ENCODE measurements at regions not wholly inside any gene's neighbourhood (a gene's known extent, or its start where the extent isn't known, plus 50 kb on each side); places are given as distances from the start of the nearest gene placed in this dataset.

GRCh38 chr5:117100176-117100575 lies 525.6 kb upstream of the SEMA6A start:
- H3K4me3 ChIP-seq (ENCODE audit: low read depth, low read length), result no peak overlapping the region
- in situ Hi-C loops (cut with HindIII; ENCODE audit: low sequenced_read_pairs), result no loop called here

GRCh38 chr5:117098094-117098493 lies 523.5 kb upstream of the SEMA6A start:
- in situ Hi-C loops (cut with HindIII; ENCODE audit: low sequenced_read_pairs), result no loop called here
- TF ChIP-seq CTCF (IDR thresholded peaks at IDR 0.05; ENCODE audit: low read depth, low read length, missing control alignments), result no peak
- DNase-seq (ENCODE audit: low read depth), result no peak
- H3K4me3 ChIP-seq (ENCODE audit: low read depth, low read length), result no peak overlapping the region

More at GRCh38 chr5:117100176-117100575, 525.6 kb upstream of the SEMA6A start:
- no peak for DNase-seq (ENCODE audit: low read depth)
- no peak for TF ChIP-seq CTCF (IDR thresholded peaks at IDR 0.05; ENCODE audit: low read depth, low read length, missing control alignments)

- no peak for TF ChIP-seq CTCF (IDR thresholded peaks at IDR 0.05; ENCODE audit: low read depth, low read length, missing control alignments)
- no peak for DNase-seq (ENCODE audit: low read depth)
- in situ Hi-C loops (cut with HindIII; ENCODE audit: low sequenced_read_pairs), result no loop called here
These were observed 521.0 kb upstream of the SEMA6A start for GRCh38 chr5:117095346-117096332.

GRCh38 chr5:117094114-117094815 lies 519.6 kb upstream of the SEMA6A start:
- in situ Hi-C loops (cut with HindIII; ENCODE audit: low sequenced_read_pairs), result no loop called here
- no peak for TF ChIP-seq CTCF (IDR thresholded peaks at IDR 0.05; ENCODE audit: low read depth, low read length, missing control alignments)
- no peak for DNase-seq (ENCODE audit: low read depth)
- no peak overlapping the region for H3K4me3 ChIP-seq (ENCODE audit: low read depth, low read length)

More at GRCh38 chr5:117095346-117096332, 521.0 kb upstream of the SEMA6A start:
- H3K4me3 ChIP-seq (ENCODE audit: low read depth, low read length), result no peak overlapping the region

GRCh38 chr5:117093653-117094052 lies 519.0 kb upstream of the SEMA6A start:
- H3K4me3 ChIP-seq (ENCODE audit: low read depth, low read length), result no peak overlapping the region
- DNase-seq (ENCODE audit: low read depth), result no peak
- in situ Hi-C loops (cut with HindIII; ENCODE audit: low sequenced_read_pairs), result no loop called here
- TF ChIP-seq CTCF (IDR thresholded peaks at IDR 0.05; ENCODE audit: low read depth, low read length, missing control alignments), result no peak

GRCh38 chr5:117089001-117089400 lies 514.4 kb upstream of the SEMA6A start:
- no peak for DNase-seq (ENCODE audit: low read depth)
- in situ Hi-C loops (cut with HindIII; ENCODE audit: low sequenced_read_pairs), result no loop called here
- TF ChIP-seq CTCF (IDR thresholded peaks at IDR 0.05; ENCODE audit: low read depth, low read length, missing control alignments), result no peak
- H3K4me3 ChIP-seq (ENCODE audit: low read depth, low read length), result no peak overlapping the region
